Heart right ventricle (tissue), 16 donors: ENCODE measurements at regions not wholly inside any gene's neighbourhood (a gene's known extent, or its start where the extent isn't known, plus 50 kb on each side); places are given as distances from the start of the nearest gene placed in this dataset.

Experiments used
- ATAC-seq, 8 donors: fragments of 200-7000 bp; cut with Tn5 transposase; one replicate each; pipeline ENCODE4 v1.9.1; 2020; ENCODE audit warnings: mild to moderate bottlenecking in 8 of 8, moderate library complexity in 8 of 8, moderate number of reproducible peaks in 1 of 8
- DNase-seq, 2 donors: peaks; one replicate each; pipeline ENCODE4 v3.0.0-alpha.2; 2020
- H3K27ac ChIP-seq, 10 donors: fragments of 200-600 bp; sonication (generic) in 2 of 10; one replicate each; pipeline versions ENCODE4 v1.5.0 to v1.8.0; 2020 to 2022; ENCODE audit warnings: mild to moderate bottlenecking in 3 of 10
- H3K27me3 ChIP-seq, 7 donors: fragments of 200-600 bp; one replicate each; pipeline ENCODE4 v1.8.0; 2021 to 2022; ENCODE audit warnings: mild to moderate bottlenecking in 2 of 7
- H3K36me3 ChIP-seq, 9 donors: fragments of 200-600 bp; sonication (generic) in 1 of 9; one replicate each; pipeline versions ENCODE4 v1.5.0 to v1.8.0; 2020 to 2022; ENCODE audit warnings: mild to moderate bottlenecking in 2 of 9
- H3K4me1 ChIP-seq, 9 donors: fragments of 200-600 bp; sonication (generic) in 1 of 9; one replicate each; pipeline versions ENCODE4 v1.5.0 to v1.8.0; 2020 to 2022; ENCODE audit warnings: mild to moderate bottlenecking in 4 of 9
- H3K4me3 ChIP-seq, 10 donors: fragments of 200-600 bp; sonication (generic) in 2 of 10; one replicate each; pipeline versions ENCODE4 v1.5.0 to v1.8.0; 2020 to 2022; ENCODE audit warnings: mild to moderate bottlenecking in 7 of 10, moderate library complexity in 2 of 10
- H3K9me3 ChIP-seq, 11 donors: fragments of 200-600 bp in 10 of 11; sonication (generic) in 2 of 11; one replicate each; pipeline versions ENCODE4 v1.5.0 to v1.8.0; 2013 to 2022; ENCODE audit warnings: mild to moderate bottlenecking in 2 of 11, control low read depth in 1 of 11, moderate library complexity in 1 of 11
- CTCF ChIP-seq, 9 donors: fragments of 200-600 bp; sonication (generic) in 2 of 9; IDR thresholded peaks; one replicate each; pipeline versions ENCODE4 v1.5.0 to v1.8.0; 2021 to 2022; ENCODE audit warnings: antibody characterized with exemption in 9 of 9, mild to moderate bottlenecking in 5 of 9, moderate library complexity in 1 of 9
- WGBS, 2 donors: extraction: QIAGEN DNeasy Blood & Tissue Kit; methylation state at CpG; one replicate each; pipeline ENCODE4 v1.1.7; 2013; ENCODE audit warnings: inconsistent platforms in 1 of 2; 5-methylcytosine and 5-hydroxymethylcytosine counted together
- intact Hi-C, 10 donors: fragments of 100-400 bp; cut with DNase I; formaldehyde crosslinking; loops; one replicate each; pipeline versions ENCODE4 v1.11.1 to v1.14.2; 2022
- donor health status: Arrhythmogenic right ventricular cardiomyopathy.
- donor health status: ischemic (EF 13 %, LVEDD 7.1; RV severe dilation, severe dysfunction).
- donor health status: healthy with polysubstance abuse.
- donor health status: DM: no; HTN: yes; CAD: no.
- donor health status: DM: no; HTN: no; CAD: no.
- donor health status: ischemic (EF 25% LVEDD 6.9; RV normal size, moderate dysfunction).
- donor health status: ischemic (EF 25% LVEDD 5.7; RV mildly dilated, moderate dysfunction).
- donor health status: healthy.
- donor health status: DM: yes; HTN: yes; CAD: no.
- donor health status: Ischemic cardiomyopathy.
- donor health status: ischemic (EF 35%, LVEDD 5.7; RV mildly dilated, moderate dysfunction).
- donor health status: nonischemic (EF 11% LVEDD 7.7; RV severe dilation, severe dysfunction).
- donor health status: DM: yes; HTN: yes; CAD: no.
- donor health status: PGD.
- donor health status: ischemic (EF 29% LVEDD 5.4; RV normal size, mild dysfunction).
- donor health status: nonischemic (EF 23%, LVEDD 6.1; RV moderate dilation, normal function).

DNA sequence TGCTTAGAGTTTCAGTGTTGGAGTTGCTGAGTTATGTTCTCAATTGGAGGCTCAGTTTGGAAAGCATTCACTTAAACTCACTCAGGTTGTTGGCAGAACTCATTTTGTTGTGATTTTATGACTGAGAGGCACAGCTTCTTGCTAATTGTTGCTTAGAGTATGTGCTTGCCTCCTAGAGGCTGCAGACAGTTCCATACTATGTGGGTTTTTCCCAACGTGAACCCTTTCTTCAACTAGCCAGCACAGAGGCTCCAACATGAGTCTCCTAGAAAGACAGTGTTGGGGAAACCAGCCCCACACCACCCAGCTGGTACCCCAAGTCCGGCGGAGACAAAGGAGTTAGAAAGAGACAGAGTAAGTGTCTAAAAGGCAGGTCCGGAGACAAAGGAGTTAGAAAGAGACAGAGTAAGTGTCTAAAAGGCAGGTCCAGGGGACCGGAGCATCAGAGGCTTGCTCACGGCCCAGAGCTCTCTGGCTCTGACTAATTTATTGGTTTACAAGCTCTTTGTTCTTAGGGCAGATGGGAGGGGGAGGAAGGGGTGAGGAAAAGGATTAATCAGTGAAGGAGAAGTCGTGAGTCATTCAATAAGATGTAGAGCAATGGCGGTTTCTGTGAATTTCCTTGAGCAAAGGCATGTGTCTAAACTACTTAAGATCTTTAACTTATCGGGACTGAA is 999.7 kb upstream of the LRRTM1 start:
- ATAC-seq = no peak
- DNase-seq = no peak
- Histone ChIP-seq H3K9me3 (peaks cover 0 to 32% (median 9%) of the 10 kb centered on the region in 11 donors), H3K4me3 (no peak overlapping the region), H3K27ac (no peak overlapping the region), H3K27me3 (no peaks in the 10 kb centered on the region), H3K36me3 (no peaks in the 10 kb centered on the region), H3K4me1 (no peaks in the 10 kb centered on the region)
- intact Hi-C loops = no loop called here
- no peak for TF ChIP-seq CTCF (IDR thresholded peaks at IDR 0.05)
- 58 to 68% methylated on average over 9 of the region's 9 CpGs for WGBS, 2 donors

GRCh38 chr2:81303321-81303720 is 998.8 kb upstream of the LRRTM1 start:
- TF ChIP-seq CTCF (IDR thresholded peaks at IDR 0.05) = no peak
- no peak overlapping the region for H3K27ac ChIP-seq
- H3K4me1 ChIP-seq = no peaks in the 10 kb centered on the region
- no peaks in the 10 kb centered on the region for H3K36me3 ChIP-seq
- H3K9me3 ChIP-seq = peaks cover 0 to 34% (median 9%) of the 10 kb centered on the region in 11 donors
- no peaks in the 10 kb centered on the region for H3K27me3 ChIP-seq
- 80 to 87% methylated on average over 1 of the region's 1 CpG for WGBS, 2 donors
- no peak overlapping the region for H3K4me3 ChIP-seq
- DNase-seq = no peak
- intact Hi-C loops = no loop called here
- ATAC-seq = no peak

GRCh38 chr2:81299841-81300240 is 995.3 kb upstream of the LRRTM1 start:
- H3K27me3 ChIP-seq = no peaks in the 10 kb centered on the region
- no peaks in the 10 kb centered on the region for H3K36me3 ChIP-seq
- H3K4me3 ChIP-seq = no peak overlapping the region
- no peak for ATAC-seq
- 84 to 85% methylated on average over 1 of the region's 1 CpG for WGBS, 2 donors
- intact Hi-C loops = no loop called here
- no peak overlapping the region for H3K27ac ChIP-seq
- no peaks in the 10 kb centered on the region for H3K4me1 ChIP-seq
- H3K9me3 ChIP-seq = peaks cover 0 to 54% (median 9%) of the 10 kb centered on the region in 11 donors
- no peak for DNase-seq
- TF ChIP-seq CTCF (IDR thresholded peaks at IDR 0.05) = no peak

- H3K4me3 ChIP-seq = no peak overlapping the region
- TF ChIP-seq CTCF (IDR thresholded peaks at IDR 0.05) = no peak
- H3K36me3 ChIP-seq = no peaks in the 10 kb centered on the region
- ATAC-seq = no peak
- H3K4me1 ChIP-seq = no peaks in the 10 kb centered on the region
- peaks cover 0 to 40% (median 0%) of the 10 kb centered on the region in 11 donors for H3K9me3 ChIP-seq
- no peaks in the 10 kb centered on the region for H3K27me3 ChIP-seq
- intact Hi-C loops = no loop called here
- no peak overlapping the region for H3K27ac ChIP-seq
- DNase-seq = no peak
- WGBS, 2 donors = 87 to 95% methylated on average over 3 of the region's 3 CpGs
These were observed 986.3 kb upstream of the LRRTM1 start for GRCh38 chr2:81290846-81291245.
